SU-DHL-6 (cell line): ENCODE measurements at regions not wholly inside any gene's neighbourhood (a gene's known extent, or its start where the extent isn't known, plus 50 kb on each side); places are given as distances from the start of the nearest gene placed in this dataset.

Experiments used
- H2AFZ ChIP-seq: fragments of 200-600 bp; sonication (generic); 2 replicates; pipeline ENCODE4 v1.6.1; 2014; ENCODE audit warnings: low read depth, mild to moderate bottlenecking, moderate library complexity, mixed read lengths, antibody characterized with exemption, low read length; ENCODE audit not compliant: severe bottlenecking
- H3F3A ChIP-seq: fragments of 200-600 bp; shearing (Covaris generic); 2 replicates; pipeline ENCODE4 v1.6.0; 2016; ENCODE audit warnings: antibody characterized with exemption, mild to moderate bottlenecking; ENCODE audit not compliant: insufficient read depth
- H3K27ac ChIP-seq: fragments of 200-600 bp; sonication (generic); 2 replicates; pipeline ENCODE4 v1.5.1; 2016; ENCODE audit warnings: low read depth, mild to moderate bottlenecking, low read length, moderate library complexity, mixed read lengths
- H3K27me3 ChIP-seq: fragments of 200-600 bp; sonication (generic), shearing (Covaris generic); 2 replicates; pipeline ENCODE4 v1.6.0; 2014; ENCODE audit warnings: mild to moderate bottlenecking, low read length
- H3K36me3 ChIP-seq: fragments of 200-600 bp; sonication (generic); 2 replicates; pipeline ENCODE4 v1.6.1; 2014; ENCODE audit warnings: mild to moderate bottlenecking, low read length, mixed read lengths
- H3K4me2 ChIP-seq: fragments of 300-600, 200-600 bp; shearing (Covaris generic), sonication (generic); 2 replicates; pipeline ENCODE4 v1.6.0; 2014; ENCODE audit warnings: low read length, low read depth, mild to moderate bottlenecking; ENCODE audit not compliant: poor library complexity, severe bottlenecking
- H3K4me3 ChIP-seq: fragments of 200-600 bp; sonication (generic); 2 replicates; pipeline ENCODE4 v1.5.1; 2014; ENCODE audit warnings: antibody characterized with exemption, low read length, mild to moderate bottlenecking, mixed read lengths; ENCODE audit not compliant: insufficient read depth, poor library complexity, severe bottlenecking
- H3K79me2 ChIP-seq: fragments of 200-600 bp; sonication (generic); 2 replicates; pipeline ENCODE4 v1.6.1; 2014; ENCODE audit warnings: mild to moderate bottlenecking, low read length, moderate library complexity; ENCODE audit not compliant: insufficient read depth
- H3K9ac ChIP-seq: fragments of 200-600 bp; sonication (generic); 2 replicates; pipeline ENCODE4 v1.7.0; 2014; ENCODE audit warnings: mild to moderate bottlenecking, low read length
- H3K9me2 ChIP-seq: fragments of 200-600 bp; sonication (generic); replicated peaks from 2 replicates; pipeline ENCODE4 v1.6.1; 2014; ENCODE audit warnings: low read length; ENCODE audit not compliant: insufficient read depth
- H3K9me3 ChIP-seq: fragments of 200-600 bp; sonication (generic); 2 replicates; pipeline ENCODE4 v1.6.1; 2014; ENCODE audit warnings: low read length, mixed read lengths; ENCODE audit not compliant: insufficient read depth
- H4K20me1 ChIP-seq: fragments of 200-600 bp; sonication (generic); 2 replicates; pipeline ENCODE4 v1.6.1; 2014; ENCODE audit warnings: low read depth, mild to moderate bottlenecking, antibody characterized with exemption, low read length, moderate library complexity, mixed read lengths
- EZH2phosphoT487 ChIP-seq: fragments of 200-600 bp; sonication (generic), shearing (Covaris generic); conservative IDR thresholded peaks from 2 replicates; pipeline ENCODE4 v1.6.1; 2018; ENCODE audit warnings: mild to moderate bottlenecking, antibody characterized with exemption, low read length, moderate library complexity, mixed read lengths
- TF ChIP-seq, protein P1 (sequence below): fragments of 200-600 bp; sonication (generic); IDR thresholded peaks from one replicate; pipeline ENCODE4 v1.5.1; 2017; ENCODE audit warnings: antibody characterized with exemption, mild to moderate bottlenecking, low read length, moderate library complexity; ENCODE audit not compliant: insufficient read depth, poor library complexity, severe bottlenecking

DNA sequence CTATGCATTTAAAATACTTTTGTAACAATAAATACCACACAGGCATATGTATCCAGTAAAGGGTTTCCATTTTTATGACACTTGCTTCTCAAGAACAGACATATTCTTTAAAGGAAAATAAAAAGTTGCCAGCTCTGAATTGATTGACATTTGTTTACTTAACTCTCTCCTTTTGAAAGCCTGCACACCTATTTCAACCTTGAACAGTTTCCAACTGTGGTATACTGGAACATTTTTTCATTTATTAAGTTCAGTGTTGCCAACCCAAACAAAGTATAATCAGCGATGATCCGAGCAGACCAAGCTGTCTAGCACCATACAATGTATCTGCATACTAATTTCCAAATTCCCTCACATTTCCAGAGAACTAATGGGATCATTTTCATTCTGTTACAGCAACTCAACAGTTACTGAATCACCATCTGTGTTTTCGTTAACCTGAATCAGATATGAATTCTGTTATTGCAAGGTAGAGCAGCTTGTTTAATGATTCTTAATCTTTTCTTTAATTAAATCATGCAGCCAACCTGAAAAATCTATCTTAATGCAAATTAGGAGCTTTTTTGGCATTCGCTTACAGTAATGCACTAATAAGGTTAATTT lies 725.5 kb upstream of the ZEB2 start:
- Histone ChIP-seq H3K9ac (no peak overlapping the region), H3K27ac (no peak overlapping the region), H3K9me2 (no peaks in the 10 kb centered on the region), H3K4me2 (no peak overlapping the region), H3K27me3 (no peaks in the 10 kb centered on the region), H3K79me2 (no peaks in the 10 kb centered on the region), H2AFZ (no peak overlapping the region), H4K20me1 (no peaks in the 10 kb centered on the region), H3K9me3 (no peaks in the 10 kb centered on the region), H3K36me3 (no peaks in the 10 kb centered on the region), H3F3A (no peaks in the 10 kb centered on the region), H3K4me3 (no peak overlapping the region)
- TF ChIP-seq EZH2phosphoT487 = no peak
- TF ChIP-seq, protein P1, sequence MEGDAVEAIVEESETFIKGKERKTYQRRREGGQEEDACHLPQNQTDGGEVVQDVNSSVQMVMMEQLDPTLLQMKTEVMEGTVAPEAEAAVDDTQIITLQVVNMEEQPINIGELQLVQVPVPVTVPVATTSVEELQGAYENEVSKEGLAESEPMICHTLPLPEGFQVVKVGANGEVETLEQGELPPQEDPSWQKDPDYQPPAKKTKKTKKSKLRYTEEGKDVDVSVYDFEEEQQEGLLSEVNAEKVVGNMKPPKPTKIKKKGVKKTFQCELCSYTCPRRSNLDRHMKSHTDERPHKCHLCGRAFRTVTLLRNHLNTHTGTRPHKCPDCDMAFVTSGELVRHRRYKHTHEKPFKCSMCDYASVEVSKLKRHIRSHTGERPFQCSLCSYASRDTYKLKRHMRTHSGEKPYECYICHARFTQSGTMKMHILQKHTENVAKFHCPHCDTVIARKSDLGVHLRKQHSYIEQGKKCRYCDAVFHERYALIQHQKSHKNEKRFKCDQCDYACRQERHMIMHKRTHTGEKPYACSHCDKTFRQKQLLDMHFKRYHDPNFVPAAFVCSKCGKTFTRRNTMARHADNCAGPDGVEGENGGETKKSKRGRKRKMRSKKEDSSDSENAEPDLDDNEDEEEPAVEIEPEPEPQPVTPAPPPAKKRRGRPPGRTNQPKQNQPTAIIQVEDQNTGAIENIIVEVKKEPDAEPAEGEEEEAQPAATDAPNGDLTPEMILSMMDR = no peak

DNA sequence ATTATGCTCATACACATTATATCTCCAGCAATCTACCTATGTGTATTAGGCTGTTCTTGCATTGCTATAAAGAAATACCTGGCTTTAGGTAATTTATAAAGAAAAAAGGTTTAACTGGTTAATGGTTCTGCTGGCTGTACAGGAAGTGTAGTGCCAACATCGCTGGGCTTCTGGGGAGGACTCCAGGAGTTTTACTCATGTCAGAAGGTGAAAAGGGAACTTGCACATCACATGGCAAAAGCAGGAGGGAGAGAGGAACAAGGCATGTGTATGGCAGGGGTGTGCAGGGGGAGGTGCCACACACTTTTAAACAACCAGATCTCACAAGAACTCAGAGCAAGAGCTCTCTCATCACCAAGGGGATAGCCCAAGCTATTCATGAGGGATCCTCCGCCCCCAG lies 715.4 kb upstream of the ZEB2 start:
- TF ChIP-seq EZH2phosphoT487 = no peak
- TF ChIP-seq, protein P1 = no peak
- no peaks in the 10 kb centered on the region for H3K79me2 ChIP-seq
- no peak overlapping the region for H3K4me3 ChIP-seq
- H3F3A ChIP-seq = no peaks in the 10 kb centered on the region
- no peaks in the 10 kb centered on the region for H3K9me3 ChIP-seq
- H3K4me2 ChIP-seq = no peak overlapping the region
- H3K9me2 ChIP-seq = no peaks in the 10 kb centered on the region
- H3K36me3 ChIP-seq = no peaks in the 10 kb centered on the region
- no peak overlapping the region for H3K9ac ChIP-seq
- no peak overlapping the region for H2AFZ ChIP-seq
- no peak overlapping the region for H3K27ac ChIP-seq
- H4K20me1 ChIP-seq = no peaks in the 10 kb centered on the region
- no peaks in the 10 kb centered on the region for H3K27me3 ChIP-seq

GRCh38 chr2:145230546-145230945 lies 710.6 kb upstream of the ZEB2 start:
- Histone ChIP-seq H3K79me2 (no peaks in the 10 kb centered on the region), H3K27ac (no peak overlapping the region), H3K9ac (no peak overlapping the region), H2AFZ (no peak overlapping the region), H3K9me2 (no peaks in the 10 kb centered on the region), H3K36me3 (no peaks in the 10 kb centered on the region), H3K4me2 (no peak overlapping the region), H3K27me3 (no peaks in the 10 kb centered on the region), H3K4me3 (no peak overlapping the region), H4K20me1 (no peaks in the 10 kb centered on the region), H3K9me3 (no peaks in the 10 kb centered on the region), H3F3A (no peaks in the 10 kb centered on the region)
- TF ChIP-seq EZH2phosphoT487 = no peak
- TF ChIP-seq, protein P1 = no peak
